ENCODE measurements at regions not wholly inside any gene's neighbourhood (a gene's known extent, or its start where the extent isn't known, plus 50 kb on each side); places are given as distances from the start of the nearest gene placed in this dataset.
"Not testable (repeated sequence)": the region's sequence is repeated elsewhere in the genome, so short reads cannot be mapped to it uniquely, and the experiment has no call there.

- no peak for DNase-seq
- in situ Hi-C loops (cut with MboI; ENCODE audit: low pct_unique_long_range_greater_than_20kb, low sequenced_read_pairs), result no loop called here
Observed at GRCh38 chr5:100691085-100691484, 155.9 kb downstream of the FAM174A start.

GRCh38 chr5:100691548-100691947 lies 156.4 kb downstream of the FAM174A start:
- in situ Hi-C loops (cut with MboI; ENCODE audit: low pct_unique_long_range_greater_than_20kb, low sequenced_read_pairs), result no loop called here
- no peak for DNase-seq

DNA sequence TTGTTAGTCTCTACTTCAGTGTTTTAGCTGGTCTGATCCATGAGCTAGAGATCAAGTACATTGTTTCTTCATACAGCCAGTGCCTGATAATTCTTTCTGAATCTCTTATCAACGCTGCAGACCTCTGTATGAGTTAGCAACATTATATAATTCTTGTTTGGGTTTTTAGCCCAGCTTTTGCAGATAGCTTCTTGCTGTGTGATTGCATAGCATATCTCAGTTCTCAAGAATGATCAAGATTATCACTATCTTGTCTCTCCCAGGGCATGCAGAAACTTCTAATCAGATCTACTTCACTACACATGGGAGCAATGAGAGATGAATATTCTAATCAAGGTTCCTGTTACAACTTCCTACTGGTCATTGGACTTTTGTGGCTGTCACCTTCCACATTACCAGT lies 158.3 kb downstream of the FAM174A start:
- DNase-seq, result no peak
- in situ Hi-C loops (cut with MboI; ENCODE audit: low pct_unique_long_range_greater_than_20kb, low sequenced_read_pairs), result no loop called here

- in situ Hi-C loops (cut with MboI; ENCODE audit: low pct_unique_long_range_greater_than_20kb, low sequenced_read_pairs), result no loop called here
- peak; percentile 26 for DNase-seq
Observed at GRCh38 chr5:100694100-100694499, 158.9 kb downstream of the FAM174A start.

DNA sequence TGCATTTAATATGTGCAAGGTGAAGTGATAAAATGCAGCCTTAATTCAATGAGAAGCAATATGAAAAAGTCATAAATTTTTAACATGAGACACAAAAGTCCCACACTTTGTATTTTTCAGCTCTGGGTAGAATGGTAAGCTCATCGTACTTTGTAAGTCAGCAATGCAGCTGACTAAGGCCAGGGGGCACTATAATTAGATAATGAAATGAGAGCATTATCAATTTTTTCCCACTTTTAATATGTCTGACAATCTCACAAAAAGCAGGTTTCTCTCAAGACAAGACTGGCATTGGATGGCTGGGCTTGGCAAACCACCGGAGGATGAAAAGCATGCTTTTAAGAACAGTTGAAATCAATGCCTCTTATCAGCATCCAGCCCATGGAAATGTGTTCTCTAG lies 162.8 kb downstream of the FAM174A start:
- in situ Hi-C loops (cut with MboI; ENCODE audit: low pct_unique_long_range_greater_than_20kb, low sequenced_read_pairs), result no loop called here
- DNase-seq, result no peak

- in situ Hi-C loops (cut with MboI; ENCODE audit: low pct_unique_long_range_greater_than_20kb, low sequenced_read_pairs), result no loop called here
- peak; percentile 72 for DNase-seq
Observed at GRCh38 chr5:100706776-100707175, 171.6 kb downstream of the FAM174A start.

- in situ Hi-C loops (cut with MboI; ENCODE audit: low pct_unique_long_range_greater_than_20kb, low sequenced_read_pairs), result no loop called here
Observed at GRCh38 chr5:100708645-100709171, 173.5 kb downstream of the FAM174A start.

DNA sequence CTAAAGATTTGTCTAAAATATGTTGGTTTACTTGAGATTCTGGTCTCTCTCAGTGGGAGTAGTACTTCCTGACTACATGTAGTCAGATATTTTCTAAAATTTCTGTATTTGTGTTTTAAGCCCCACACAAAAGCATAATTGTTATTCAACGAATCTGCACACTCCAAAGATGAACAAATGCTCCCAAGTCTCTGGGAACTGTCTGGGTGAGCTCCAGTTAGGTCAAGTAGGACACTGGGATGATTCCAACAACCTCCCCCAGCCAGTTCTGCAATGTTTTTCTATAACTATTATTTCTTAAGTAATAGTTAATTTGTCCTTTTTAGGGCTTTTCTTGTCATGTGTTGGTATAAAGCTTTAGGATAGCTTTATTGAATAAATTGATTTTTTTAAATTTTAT lies 174.6 kb downstream of the FAM174A start:
- no peak for DNase-seq
- in situ Hi-C loops (cut with MboI; ENCODE audit: low pct_unique_long_range_greater_than_20kb, low sequenced_read_pairs), result no loop called here

More at GRCh38 chr5:100708645-100709171, 173.5 kb downstream of the FAM174A start:
- DNase-seq, result no peak

- in situ Hi-C loops (cut with MboI; ENCODE audit: low pct_unique_long_range_greater_than_20kb, low sequenced_read_pairs); DNase-seq: not testable (repeated sequence)
Observed at GRCh38 chr5:100714780-100715179, 179.6 kb downstream of the FAM174A start.

GRCh38 chr5:100722657-100723056 lies 180.4 kb downstream of the ST8SIA4 start:
- DNase-seq, result no peak
- in situ Hi-C loops (cut with MboI; ENCODE audit: low pct_unique_long_range_greater_than_20kb, low sequenced_read_pairs), result no loop called here

DNA sequence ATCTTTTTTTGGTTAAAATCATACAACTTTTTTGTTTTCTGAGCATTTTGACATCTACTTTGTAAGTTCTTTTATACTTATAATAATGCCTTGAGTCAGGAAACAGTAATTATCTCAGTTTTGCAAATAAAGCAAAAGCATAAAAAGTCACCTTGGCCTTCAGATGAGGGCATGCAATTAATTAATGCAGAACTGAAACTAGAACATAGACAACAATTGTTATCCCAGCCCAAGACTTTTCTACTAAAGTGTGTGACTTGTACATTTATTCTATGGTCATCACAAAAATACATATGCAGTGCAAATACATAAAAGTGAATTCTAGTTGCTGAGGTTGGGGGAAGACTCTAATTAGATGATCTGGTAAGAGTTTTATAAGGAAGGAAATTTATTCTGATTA lies 179.9 kb downstream of the ST8SIA4 start:
- in situ Hi-C loops (cut with MboI; ENCODE audit: low pct_unique_long_range_greater_than_20kb, low sequenced_read_pairs), result no loop called here
- DNase-seq, result no peak

DNA sequence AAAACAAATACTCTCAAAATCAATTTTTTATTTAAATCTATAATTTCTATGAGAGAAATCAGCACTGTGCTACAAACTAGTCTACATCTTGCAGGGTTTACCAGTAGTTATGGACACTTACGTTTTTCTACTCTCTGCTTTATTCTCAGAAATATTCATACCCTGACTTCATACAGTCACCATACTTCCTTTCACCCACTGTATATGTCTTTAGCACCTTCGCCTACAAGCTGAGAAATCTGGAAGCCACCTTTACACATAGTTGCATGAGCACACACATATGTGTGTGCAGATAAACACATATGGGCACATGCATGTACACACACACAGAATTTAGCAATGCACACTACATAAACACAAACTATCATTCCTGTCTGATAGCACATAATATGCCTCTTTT lies 177.0 kb downstream of the ST8SIA4 start:
- DNase-seq, result no peak
- in situ Hi-C loops (cut with MboI; ENCODE audit: low pct_unique_long_range_greater_than_20kb, low sequenced_read_pairs), result no loop called here

GRCh38 chr5:100731768-100732167 lies 171.3 kb downstream of the ST8SIA4 start:
- peak; percentile 33 for DNase-seq
- in situ Hi-C loops (cut with MboI; ENCODE audit: low pct_unique_long_range_greater_than_20kb, low sequenced_read_pairs), result no loop called here

- peak; percentile 74 for DNase-seq
- in situ Hi-C loops (cut with MboI; ENCODE audit: low pct_unique_long_range_greater_than_20kb, low sequenced_read_pairs), result no loop called here
Observed at GRCh38 chr5:100746730-100747129, 156.4 kb downstream of the ST8SIA4 start.

DNA sequence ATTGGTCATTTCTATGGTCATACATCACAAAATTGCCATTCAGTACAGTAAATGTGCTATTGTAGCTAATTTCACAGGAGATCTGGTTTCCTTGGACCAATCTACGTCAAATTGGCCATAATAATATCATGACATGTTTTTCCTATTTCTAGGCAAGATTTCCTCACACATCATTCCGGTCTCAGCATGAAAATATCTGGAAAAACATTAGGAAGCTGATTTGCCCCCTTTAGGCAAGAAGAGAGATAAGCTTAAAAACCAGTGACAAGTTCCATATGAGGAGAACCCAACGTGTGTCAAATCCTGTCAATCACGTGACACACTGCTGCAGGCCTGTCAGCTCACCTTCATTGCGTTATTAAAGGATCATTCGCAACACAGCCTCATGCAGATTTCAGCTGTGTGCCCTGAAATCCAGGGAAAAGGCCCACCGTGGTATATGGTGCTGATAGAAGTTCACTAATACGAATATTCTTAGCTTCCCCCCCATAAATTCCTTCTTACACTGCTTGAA lies 153.3 kb downstream of the ST8SIA4 start:
- no peak for DNase-seq
- in situ Hi-C loops (cut with MboI; ENCODE audit: low pct_unique_long_range_greater_than_20kb, low sequenced_read_pairs), result no loop called here

DNA sequence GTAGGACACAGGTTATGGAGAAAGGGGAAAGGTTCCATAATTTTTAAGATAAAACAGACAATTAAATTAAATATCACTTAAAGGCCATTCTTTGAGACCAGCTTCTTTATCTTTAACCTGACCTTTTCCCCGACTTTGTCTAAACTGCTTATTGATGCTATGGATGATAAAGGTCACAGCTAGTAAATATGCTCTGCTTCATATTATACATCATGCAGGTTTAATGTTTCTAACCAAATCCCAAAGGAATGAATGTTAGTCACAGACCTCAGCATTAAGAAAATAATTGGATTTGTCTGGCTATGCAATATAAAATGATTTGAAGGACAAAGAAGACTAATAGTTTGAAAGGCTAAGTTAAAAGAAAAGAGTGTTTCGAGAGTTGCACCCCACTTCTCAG lies 147.6 kb downstream of the ST8SIA4 start:
- in situ Hi-C loops (cut with MboI; ENCODE audit: low pct_unique_long_range_greater_than_20kb, low sequenced_read_pairs), result no loop called here

More for the DNA sequence above, 147.6 kb downstream of the ST8SIA4 start:
- no peak for DNase-seq

Measured in KBM-7 (cell line).